KBM-7 (cell line): ENCODE measurements at regions not wholly inside any gene's neighbourhood (a gene's known extent, or its start where the extent isn't known, plus 50 kb on each side); places are given as distances from the start of the nearest gene placed in this dataset.
"Not testable (repeated sequence)": the region's sequence is repeated elsewhere in the genome, so short reads cannot be mapped to it uniquely, and the experiment has no call there.

Source experiments
- DNase-seq: peaks from one replicate; pipeline ENCODE4 v3.0.0-alpha.2; 2015
- in situ Hi-C: fragments of 300-500 bp; cut with MboI; formaldehyde crosslinking; loops from 2 replicates; pipeline ENCODE4 v1.14.3; 2020; ENCODE audit warnings: low sequenced_read_pairs, low pct_unique_long_range_greater_than_20kb, mixed read lengths

- DNase-seq = no peak
- in situ Hi-C loops = no loop called here
Observed at GRCh38 chr13:42373048-42373812, 101.3 kb downstream of the AKAP11 start.

GRCh38 chr13:42375663-42376062, 103.7 kb downstream of the AKAP11 start:
- in situ Hi-C loops = no loop called here
- DNase-seq = no peak

DNA sequence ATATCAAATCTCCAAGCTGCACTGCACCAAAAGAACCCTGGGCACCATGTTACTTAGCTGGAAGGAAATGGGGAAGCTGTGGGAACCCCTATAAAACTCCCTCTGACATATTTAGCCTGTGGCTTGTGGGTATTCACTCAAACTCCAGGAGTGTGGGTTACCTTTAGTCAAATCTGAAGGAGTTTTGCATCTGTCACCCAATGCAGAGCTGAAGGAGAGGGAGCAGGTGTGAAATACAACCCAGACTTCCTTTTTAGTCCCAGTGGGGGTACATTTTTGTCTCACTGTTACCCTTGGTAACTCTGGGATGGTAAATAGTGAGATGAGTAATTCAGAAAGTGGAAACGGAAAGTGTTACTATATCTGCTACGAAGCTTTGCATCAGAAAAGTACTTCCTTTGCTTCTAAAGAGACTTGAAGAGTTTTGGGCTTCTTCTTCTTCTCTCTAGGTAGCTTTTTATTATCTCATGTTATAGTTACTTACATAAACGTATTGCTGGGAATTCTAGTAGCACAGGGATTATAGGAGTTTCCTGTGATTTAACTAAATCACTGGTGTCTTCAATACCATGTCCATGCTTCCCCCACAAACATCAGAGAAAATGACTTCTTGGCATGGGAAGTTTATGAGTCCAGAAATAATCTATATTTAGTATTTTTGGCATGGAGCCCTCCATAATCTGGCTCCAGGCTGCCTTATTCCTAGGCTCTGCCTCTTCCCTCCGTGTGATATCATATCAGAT, 105.9 kb downstream of the AKAP11 start:
- peak; percentile 11 for DNase-seq
- in situ Hi-C loops = no loop called here

GRCh38 chr13:42378383-42378780, 106.4 kb downstream of the AKAP11 start:
- in situ Hi-C loops = no loop called here
- no peak for DNase-seq

DNA sequence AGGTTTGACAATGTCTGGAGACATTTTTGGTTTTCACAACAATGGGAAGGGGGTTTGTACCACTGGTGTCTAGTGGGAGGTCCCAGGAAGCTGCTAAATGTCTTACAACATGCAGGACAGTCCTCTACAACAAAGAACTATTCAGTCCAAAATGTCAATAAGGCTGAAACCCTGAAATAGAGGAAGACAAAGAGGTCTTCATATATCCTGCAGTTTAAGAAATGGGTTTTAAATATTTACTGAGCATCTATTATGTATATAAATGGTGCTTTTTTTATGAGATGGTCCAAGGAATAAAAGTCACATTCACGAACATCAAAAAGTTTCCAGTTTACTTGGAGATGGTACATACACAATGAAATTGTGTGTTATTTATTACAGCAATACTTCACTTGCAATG, 107.3 kb downstream of the AKAP11 start:
- in situ Hi-C loops = no loop called here
- DNase-seq = no peak

DNA sequence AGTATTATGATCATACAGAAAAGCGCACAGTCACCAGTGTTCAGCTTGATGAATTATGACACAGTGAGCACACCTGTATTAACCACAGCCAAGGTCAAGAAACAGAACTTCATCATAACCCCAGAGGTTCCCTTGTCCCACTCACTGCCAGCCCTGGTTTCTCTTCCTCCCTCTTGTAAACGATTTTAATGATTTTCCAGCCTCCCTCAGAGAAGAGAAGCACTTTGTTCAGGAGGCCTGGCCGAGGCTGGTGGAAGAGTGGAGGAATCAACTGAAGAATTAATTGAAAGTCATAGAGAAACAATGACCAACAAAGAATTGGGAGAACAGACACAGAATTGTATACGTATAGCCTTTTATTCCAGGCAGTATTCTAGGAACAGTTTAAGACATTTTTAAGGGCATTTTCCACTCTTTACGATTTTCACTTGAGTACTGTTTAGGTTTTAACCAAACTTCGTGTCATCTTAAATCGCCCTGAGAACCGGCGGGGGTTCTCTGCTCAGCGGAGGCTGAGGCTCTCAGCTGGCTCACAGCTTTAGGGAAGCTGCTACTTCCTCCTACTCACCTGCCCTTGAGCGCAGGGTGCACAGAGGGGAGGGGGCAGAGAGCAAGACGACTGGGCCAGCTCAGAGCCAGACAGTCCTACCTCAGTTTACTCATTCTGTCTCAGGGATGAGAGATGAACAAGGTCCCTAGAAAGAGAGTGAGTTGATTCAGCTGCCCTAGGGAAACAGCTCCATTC, 108.6 kb downstream of the AKAP11 start:
- in situ Hi-C loops = no loop called here
- no peak for DNase-seq

- in situ Hi-C loops = no loop called here
Observed at GRCh38 chr13:42381165-42381425, 109.1 kb downstream of the AKAP11 start.

GRCh38 chr13:42381426-42381825, 109.5 kb downstream of the AKAP11 start:
- DNase-seq, in situ Hi-C loops: not testable (repeated sequence)

More at GRCh38 chr13:42381165-42381425, 109.1 kb downstream of the AKAP11 start:
- no peak for DNase-seq

- in situ Hi-C loops = no loop called here
- DNase-seq = no peak
Observed at GRCh38 chr13:42383025-42383424, 111.1 kb downstream of the AKAP11 start.

- in situ Hi-C loops = no loop called here
- DNase-seq = no peak
Observed at GRCh38 chr13:42384265-42384664, 112.3 kb downstream of the AKAP11 start.

GRCh38 chr13:42388326-42388725, 116.4 kb downstream of the AKAP11 start:
- no peak for DNase-seq
- in situ Hi-C loops = no loop called here

GRCh38 chr13:42389041-42389440, 117.1 kb downstream of the AKAP11 start:
- in situ Hi-C loops = no loop called here
- DNase-seq = no peak

DNA sequence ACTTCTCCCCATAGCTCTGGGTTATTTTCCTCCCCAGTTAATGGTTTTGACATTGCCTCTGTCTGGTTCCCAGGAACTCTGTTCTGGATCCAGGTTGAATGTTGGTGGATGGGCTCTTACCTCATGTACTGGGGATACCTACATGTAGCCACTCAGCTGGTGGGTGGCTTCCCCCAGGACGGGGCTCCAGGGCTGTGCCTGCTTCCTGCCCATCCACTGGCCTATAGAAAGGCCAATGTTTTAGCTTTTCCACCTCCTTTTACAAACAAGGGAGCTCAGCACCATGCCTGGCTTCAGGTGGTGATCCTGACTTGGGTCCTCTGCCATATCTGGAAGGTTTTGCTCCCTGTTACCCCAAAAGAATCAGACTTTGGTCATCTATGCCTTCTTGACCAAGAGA, 120.2 kb downstream of the AKAP11 start:
- DNase-seq = no peak
- in situ Hi-C loops = no loop called here

DNA sequence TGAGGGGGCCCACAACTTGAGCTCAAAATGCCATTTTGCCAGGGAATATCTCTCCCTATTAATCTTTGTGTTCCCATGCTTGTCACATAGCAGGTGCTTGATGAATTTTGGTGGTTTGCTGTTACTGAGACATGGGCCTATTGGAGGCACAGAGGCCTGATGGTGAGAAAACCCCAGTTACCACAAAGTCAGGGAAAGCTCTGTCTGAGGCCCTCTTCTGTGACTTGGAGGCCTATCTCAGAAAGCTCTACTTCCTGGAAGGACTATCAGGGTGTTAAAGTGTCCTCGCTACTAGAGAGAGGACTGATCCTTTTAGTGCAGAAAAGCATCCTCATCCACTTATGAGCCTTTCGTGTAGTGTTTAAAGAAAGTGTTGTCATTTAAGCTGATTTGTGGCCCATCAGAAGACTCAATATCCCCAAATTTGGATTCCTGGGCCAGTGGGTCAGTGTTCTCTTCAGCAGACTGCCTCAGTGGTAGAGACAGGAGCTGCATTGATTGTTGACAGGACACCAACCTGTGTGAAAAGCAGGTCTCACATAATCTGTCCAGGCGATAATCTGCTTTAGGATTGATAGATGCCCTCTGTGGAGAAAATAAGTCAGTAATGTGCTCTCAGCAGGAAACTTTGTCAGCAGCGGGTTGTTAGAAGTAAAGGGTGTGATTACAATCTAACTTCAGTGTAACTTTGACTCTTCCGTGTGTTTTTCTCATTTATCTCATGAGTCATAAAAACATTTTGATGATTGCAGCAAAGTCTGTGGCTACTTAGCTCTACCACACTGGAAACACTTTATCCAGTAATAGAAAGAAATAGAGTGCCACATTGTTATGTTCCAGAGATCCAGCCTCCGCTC, 121.0 kb downstream of the AKAP11 start:
- in situ Hi-C loops = no loop called here
- no peak for DNase-seq

DNA sequence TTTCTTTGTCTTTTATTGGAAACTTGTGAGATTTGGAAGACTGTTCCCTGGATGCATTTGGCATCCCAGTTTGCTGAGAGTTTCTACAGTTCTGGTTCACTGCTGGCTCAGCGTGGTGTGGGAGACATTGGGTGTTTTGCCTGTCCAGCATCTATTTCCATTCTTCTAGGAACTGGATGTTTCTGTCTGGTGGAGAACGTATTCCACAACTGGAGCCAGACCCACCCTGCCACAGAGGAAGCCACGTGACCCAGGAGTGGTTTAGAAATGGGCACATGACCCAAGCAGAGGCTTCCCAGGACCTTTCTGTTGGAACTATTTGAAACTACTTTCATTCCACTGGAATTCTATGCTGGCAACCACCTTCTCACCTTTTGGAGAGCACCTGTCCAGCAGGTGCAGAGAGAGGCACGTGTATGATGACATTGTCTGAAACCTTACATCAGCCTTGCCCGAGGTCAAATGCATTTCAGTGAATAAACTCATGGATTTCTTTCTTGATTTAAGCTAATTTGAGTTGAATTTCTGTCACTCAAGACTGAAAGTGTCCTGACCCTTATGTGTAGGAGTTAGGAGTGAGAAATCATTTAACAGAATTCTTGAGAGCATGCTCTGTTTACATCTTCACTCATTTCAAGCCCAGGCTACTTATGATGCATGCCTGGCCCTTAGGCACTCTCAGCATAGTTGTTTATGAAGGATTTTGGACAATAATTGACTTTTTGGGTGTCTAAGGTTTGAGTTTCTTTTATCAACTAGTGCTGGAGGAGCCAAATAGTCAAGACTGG, 121.8 kb downstream of the AKAP11 start:
- DNase-seq = no peak
- in situ Hi-C loops = no loop called here

GRCh38 chr13:42394361-42394708, 122.4 kb downstream of the AKAP11 start:
- no peak for DNase-seq
- in situ Hi-C loops = no loop called here

- in situ Hi-C loops = no loop called here
- DNase-seq = no peak
Observed at GRCh38 chr13:42394711-42395085, 122.7 kb downstream of the AKAP11 start.

DNA sequence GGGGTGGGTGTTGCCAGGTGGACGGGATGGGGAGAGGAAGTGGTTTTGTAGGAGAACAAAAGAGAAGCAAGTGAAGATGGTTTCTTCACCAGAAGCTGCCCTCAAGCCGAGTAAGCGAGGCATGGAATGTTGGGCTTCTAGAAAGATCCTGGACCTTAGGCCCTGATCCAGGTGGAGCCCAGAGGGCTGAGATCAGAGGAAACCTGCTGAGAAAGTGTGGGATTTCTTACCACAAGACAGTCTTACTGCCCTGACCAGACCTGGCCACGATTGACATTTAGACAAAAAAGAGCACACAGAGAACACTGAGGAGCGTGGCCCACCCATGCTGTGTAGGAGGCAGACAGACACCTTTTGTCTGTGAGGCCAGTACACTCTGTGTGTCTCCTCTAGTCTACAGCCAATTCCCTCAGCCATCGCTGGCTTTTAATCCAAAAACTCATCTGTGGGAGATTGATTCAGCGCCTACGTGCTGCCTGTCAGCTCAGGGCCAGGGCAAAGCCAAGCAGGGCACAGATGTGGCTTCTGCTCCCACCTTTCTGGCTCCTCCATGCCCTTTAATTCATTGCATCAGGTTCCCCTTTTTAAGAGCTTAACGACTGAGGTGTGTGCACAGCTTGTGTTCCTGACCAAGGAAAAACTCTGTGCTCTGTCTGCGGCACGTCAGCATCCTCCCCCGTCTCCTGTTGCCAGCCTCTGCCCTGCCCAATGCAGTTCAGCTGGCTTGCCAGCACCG, 123.3 kb downstream of the AKAP11 start:
- DNase-seq = no peak
- in situ Hi-C loops = no loop called here
